ENCODE measurements at regions not wholly inside any gene's neighbourhood (a gene's known extent, or its start where the extent isn't known, plus 50 kb on each side); places are given as distances from the start of the nearest gene placed in this dataset.
A peak's percentile ranks its signal among the peaks of the same experiment; 100 is the strongest.

GRCh38 chr4:165723051-165723795, 149.8 kb upstream of the TLL1 start:
- FAIRE-seq: no peak

GRCh38 chr4:165724786-165725185, 148.3 kb upstream of the TLL1 start:
- no peak for FAIRE-seq

DNA sequence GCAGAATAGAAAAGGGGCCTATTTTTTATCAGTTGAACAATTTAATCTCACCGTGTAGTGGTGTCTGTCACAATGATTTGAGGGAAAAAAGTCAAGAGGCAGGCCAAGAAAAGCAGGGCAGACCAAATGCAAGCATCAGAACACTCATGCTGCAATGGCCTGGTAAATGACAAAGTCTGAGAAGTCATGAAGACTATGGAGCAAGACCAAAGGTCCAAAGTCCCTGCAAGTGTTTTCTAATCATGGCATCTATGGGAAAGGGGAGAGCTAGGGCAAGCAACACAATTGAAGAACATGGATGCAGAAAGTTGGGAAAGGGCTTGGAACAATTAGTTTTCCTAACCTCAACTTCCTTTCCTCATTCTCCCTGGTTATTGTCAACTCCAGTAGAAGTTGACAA, 147.7 kb upstream of the TLL1 start:
- no peak for FAIRE-seq

- no peak for FAIRE-seq
Measured at GRCh38 chr4:165726831-165727230, 146.2 kb upstream of the TLL1 start.

DNA sequence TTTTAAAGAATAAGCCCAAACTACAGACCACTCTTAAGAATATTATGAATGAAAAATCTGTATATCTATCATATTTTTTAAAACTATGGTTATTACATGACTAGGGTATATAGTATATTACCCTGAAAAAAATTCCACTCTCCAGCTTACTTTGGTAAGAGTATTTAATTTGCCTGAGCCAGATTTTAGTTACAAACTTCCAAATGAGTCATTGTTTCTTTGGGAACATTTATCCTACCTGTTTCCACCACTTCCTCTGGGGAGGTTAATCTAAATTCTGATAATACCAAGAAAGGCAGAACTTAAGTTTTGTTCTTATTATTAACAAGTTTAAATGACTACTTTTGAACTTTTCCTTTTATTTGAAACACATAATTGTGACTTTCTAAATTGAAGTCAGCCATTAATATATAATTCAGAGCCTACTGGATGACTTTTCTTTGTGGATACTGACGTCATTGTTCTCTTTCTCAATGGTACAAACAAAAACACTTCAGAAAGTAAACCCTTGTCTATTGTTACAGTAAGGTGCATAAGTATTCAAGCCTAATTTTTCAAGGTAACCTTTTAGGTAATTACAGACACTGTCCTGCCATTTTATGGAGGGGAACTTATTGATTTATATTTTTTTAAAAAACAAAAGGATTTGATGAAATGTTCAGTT, 135.6 kb upstream of the TLL1 start:
- no peak for FAIRE-seq

GRCh38 chr4:165738571-165738970, 134.5 kb upstream of the TLL1 start:
- no peak for FAIRE-seq

DNA sequence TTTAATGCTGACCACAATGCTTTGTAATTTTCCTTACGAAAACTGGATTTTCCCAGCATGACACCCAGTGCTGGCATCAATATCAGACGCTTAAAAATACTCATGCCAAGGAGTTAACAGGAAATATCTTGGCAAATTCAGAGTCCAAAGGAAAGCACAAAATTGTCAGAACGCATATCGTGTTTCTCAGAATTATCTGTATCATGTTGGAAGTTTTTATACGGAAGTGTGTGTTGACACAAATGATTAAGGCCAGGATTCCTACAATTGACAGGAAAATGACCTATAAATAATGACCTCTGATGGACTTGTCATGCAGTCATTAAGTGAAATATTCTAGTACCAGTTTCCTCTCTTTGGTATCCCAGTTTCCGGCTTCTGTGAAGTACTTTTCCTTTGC, 132.1 kb upstream of the TLL1 start:
- FAIRE-seq: no peak

- FAIRE-seq: no peak
Measured at GRCh38 chr4:165743422-165743821, 129.6 kb upstream of the TLL1 start.

- peak; percentile 30 for FAIRE-seq
Measured at GRCh38 chr4:165744370-165744769, 128.7 kb upstream of the TLL1 start.

GRCh38 chr4:165748321-165748720, 124.7 kb upstream of the TLL1 start:
- FAIRE-seq: no peak

DNA sequence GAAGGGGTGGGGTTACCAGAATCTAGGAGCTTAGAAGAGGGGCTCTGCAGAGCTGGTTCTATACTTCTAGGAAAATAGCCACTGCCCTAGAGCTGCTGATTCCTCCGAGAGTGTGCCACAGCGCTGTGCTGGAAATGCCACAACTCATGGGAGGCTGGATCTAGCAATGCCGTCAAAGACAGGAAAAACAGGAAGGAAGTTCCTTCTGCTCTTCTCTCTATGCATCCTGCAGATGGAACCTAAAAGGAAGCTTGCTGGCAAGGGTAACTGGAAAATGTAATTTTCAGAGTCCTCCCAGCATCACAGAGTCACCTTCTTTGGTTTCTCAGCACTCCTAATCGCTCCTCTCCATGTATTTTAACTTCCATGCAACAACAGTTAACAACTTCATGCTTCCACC, 121.2 kb upstream of the TLL1 start:
- FAIRE-seq: no peak

GRCh38 chr4:165754664-165755063, 118.4 kb upstream of the TLL1 start:
- no peak for FAIRE-seq

- FAIRE-seq: no peak
Measured at GRCh38 chr4:165756836-165757235, 116.2 kb upstream of the TLL1 start.

DNA sequence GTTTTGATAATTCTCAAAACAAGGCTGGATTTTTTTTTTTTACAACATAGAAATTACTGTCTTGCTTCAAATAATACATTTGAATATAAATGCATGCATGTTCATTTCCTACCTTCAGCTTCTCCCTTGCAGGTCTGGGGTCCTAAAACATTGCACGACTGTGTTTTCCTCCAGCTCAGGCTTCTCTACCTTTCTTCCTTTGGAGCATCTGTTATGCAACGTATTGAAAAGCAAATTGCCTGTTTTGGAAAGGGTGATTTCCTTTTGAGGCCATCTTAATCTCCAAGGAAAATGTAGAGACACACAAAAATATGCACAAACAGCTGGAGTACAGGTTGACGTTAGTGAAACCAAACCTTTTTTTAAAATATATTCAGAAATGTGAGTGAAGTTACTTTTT, 115.6 kb upstream of the TLL1 start:
- FAIRE-seq: no peak

GRCh38 chr4:165758086-165758485, 115.0 kb upstream of the TLL1 start:
- no peak for FAIRE-seq

DNA sequence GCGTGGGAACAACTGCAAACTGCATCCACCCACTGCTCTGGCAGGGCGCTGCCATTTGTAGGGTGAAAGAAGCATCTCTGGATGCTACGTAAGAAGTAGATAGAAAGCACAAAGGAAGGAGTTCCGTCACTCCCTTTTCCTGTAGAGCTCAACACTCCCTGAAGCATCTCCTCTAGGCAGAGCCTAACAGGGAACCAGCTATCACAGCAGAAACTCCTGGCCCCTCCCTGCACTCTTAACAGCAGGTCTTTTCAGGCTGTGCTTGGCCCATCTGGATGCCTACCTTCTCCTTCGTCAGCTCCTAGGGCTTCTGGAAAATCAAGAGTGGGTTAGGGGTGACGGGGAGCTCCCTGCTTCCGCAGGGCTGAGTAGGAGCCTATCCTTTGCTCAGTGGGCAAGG, 112.9 kb upstream of the TLL1 start:
- FAIRE-seq: no peak

GRCh38 chr4:165761963-165762362, 111.1 kb upstream of the TLL1 start:
- FAIRE-seq: no peak

GRCh38 chr4:165763640-165764039, 109.4 kb upstream of the TLL1 start:
- FAIRE-seq: no peak

DNA sequence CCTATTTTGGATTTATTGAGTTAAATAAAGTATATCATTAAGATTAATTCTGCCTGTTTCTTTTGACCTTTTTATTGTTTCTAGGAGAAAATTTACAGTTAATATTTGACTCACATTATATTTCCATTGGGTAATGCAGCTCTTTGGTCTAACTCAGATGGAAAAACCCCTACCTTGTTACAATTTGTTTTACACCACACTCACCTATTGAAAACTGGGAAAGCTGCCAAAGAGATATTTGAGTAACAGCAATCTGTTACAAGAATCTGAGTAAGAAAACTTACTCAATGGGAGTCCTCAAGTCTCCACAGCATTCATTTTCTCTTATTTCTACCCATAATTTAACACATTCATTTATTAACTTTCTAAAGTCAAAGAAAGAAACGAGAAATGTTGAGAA, 108.0 kb upstream of the TLL1 start:
- FAIRE-seq: no peak

- no peak for FAIRE-seq
Measured at GRCh38 chr4:165766018-165766417, 107.0 kb upstream of the TLL1 start.

- FAIRE-seq: no peak
Measured at GRCh38 chr4:165766976-165767375, 106.1 kb upstream of the TLL1 start.

GRCh38 chr4:165767671-165768070, 105.4 kb upstream of the TLL1 start:
- FAIRE-seq: no peak

- FAIRE-seq: no peak
Measured at GRCh38 chr4:165768281-165768680, 104.8 kb upstream of the TLL1 start.

DNA sequence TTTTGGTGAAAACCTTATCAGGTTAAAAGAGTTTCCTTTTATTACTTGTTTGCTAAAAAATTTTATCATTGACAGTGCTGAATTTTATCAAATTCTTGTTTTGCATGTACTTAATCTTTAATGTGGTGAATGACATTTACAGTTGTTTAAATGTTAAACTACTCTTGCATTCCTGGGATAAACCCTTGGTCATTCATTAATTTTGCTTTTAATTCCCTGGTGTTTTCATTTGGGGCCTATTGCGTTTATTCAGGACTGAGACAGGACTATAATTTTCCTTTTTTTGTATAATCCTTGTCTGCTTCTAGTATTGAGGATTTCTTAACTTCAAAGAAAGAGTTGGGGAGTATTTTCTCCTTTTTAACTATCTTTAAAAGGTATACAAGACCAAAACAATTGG, 98.7 kb upstream of the TLL1 start:
- FAIRE-seq: no peak

Data from A204.1 (cell line).